Limb (tissue), 2 donors: ENCODE measurements at regions not wholly inside any gene's neighbourhood (a gene's known extent, or its start where the extent isn't known, plus 50 kb on each side); places are given as distances from the start of the nearest gene placed in this dataset.
A peak's percentile ranks its signal among the peaks of the same experiment; 100 is the strongest.

Experiments
- DNase-seq, 2 donors: peaks; one replicate each; pipeline ENCODE4 v3.0.0-alpha.2; 2016; ENCODE audit errors: extremely low spot score in 2 of 2

DNA sequence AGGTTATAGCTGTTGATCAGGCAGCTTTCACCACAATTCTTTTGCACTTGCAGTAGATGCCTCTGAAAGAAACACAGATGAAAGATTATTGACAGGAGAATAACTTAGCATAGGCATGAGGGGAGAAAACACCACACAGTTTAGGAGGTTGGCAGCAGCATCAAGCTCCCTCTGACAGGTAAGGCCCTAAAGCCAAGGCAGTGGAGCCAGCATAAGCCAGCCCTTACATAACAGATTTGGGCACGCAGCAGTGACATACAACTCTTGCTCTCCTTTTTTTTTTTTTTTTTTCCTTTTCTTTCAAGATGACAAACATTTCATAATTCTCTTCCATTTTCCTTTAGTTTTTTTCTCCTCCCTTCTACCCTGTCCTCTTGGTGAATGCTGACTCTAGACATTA is 257.6 kb upstream of the ADAMTSL1 start:
- no peak for DNase-seq

- DNase-seq = no peak
These were observed 245.9 kb upstream of the ADAMTSL1 start for GRCh38 chr9:18228101-18228500.

DNA sequence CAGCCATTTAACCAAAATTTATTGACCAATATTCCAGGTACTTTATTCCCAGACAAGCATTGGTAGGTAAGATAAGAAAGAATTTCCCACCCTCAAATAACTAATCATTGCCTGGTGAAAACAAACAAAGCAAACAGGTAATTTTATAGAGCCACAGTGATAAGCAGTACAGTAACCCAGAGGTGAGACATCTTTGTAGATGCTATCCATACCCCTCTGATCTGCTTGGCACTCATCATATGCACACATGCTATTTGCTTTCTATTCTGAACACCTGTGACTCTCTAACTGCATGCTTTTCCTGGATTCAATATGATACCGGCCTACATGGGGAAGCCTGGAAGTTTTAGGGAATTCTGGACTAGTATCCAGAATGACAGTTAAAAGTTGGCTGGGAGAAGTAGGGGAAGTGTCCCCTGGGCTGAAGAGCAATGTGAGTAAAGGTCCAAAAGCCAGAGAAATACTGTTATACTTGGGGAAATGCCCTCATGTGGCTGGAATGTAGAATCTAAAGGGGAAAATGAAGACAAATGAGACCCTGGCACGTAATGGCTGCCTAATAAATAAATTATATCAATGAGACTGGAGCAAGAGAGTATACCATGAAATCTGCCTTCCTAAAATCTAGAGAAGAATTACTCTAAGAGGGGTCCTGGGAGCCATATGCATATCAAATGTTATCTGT is 243.8 kb upstream of the ADAMTSL1 start:
- no peak for DNase-seq

- no peak for DNase-seq
These were observed 240.6 kb upstream of the ADAMTSL1 start for GRCh38 chr9:18233311-18233710.

DNA sequence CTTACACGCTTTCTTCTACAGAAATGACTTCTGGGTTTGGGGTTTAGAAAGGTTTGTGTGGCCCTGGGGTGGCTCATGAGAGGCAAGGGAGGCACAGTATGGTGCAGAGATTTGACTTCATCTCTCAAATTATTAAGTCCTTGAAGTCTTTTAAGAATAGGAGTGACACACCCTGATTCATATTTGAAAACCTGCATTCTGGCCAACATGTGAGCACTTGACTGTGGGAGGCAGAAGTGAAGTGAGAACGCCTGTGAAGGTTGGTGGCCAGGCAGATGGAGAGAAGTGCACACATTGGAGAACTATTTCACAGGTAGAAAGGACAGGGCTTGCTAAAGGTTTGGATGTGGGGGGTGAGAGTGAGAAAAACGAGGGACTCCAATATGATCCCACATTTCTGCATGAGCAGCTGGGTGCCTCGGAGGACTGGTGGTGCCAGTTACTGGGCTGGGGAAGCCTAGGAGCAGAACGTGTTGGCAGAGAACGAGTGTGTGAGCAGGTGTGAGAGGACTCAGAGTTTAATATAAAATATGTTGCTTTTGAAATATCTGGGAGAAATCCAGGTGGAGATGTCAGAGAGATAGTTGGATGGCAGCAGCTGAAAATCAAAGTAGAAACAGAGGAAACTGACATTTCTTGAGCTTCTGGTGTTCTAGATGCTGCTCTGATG is 240.0 kb upstream of the ADAMTSL1 start:
- DNase-seq = no peak

DNA sequence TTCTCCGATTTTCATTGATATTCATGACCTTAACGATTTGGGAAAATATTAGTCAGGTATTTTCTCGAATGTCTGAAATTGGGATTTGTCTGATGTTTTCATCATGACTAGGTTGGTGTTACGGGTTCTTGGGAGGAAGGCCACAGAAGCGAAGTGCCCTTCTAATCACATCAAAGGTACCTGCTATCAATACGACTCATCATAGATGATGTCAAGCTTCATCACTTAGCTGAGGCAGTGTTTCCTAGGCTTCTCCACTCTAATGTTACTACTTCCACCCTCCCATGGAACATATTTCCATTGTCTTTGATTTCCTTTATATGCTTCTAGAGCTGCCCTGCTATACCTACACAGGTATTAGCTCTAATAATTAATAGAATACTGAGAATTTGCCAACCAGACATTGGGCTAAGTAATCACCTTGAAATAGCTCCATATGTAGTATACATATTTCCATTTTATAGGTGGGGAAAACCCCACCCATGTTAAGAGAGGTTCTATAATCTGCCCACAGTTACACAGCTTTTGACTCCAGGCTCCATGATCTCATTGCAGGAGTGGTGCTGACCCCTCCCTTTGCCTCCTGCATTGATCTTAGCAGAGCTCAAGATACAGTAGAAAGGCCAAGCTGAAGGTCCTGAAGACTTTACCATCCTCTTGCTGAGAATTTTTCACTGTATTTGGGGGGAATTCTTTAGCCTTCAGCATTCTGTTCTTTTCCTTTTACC is 238.6 kb upstream of the ADAMTSL1 start:
- no peak for DNase-seq

DNA sequence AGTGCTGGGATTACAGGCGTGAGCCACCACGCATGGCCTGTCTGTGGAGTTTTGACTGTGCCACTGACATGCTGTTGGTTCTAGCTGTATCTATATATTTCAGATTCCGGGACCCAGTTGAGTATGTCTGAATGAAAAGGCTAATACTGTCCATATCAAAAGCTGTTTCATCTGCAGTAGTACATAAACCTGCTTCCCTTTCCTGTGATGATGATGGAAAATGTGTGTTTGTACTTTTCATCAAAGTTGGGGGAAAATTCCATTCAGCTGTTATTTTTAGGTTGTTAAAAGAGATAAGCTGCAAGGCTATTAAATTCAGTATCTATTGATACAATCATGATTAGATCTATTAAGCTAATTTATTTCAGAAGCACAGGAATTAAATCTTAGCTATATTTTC is 237.6 kb upstream of the ADAMTSL1 start:
- no peak for DNase-seq

DNA sequence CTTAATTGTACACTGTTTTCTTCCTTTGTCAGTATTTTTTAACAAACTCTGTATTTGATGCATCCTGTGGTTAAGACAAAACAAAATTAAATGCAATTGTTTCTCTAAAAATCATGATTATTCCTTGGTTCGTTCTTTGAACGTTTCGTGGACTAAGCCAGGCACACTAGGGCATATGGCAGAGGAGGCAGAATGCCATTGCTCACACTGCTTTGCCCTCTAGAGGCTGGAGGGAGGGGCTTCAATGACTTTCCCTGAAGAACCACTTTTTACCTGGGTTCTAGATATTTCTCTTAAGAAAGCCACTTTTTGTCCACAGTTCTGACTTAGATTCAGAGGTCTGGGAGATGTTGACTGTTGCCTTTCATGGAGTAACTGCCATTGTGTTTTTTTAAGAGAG is 236.2 kb upstream of the ADAMTSL1 start:
- no peak for DNase-seq

- DNase-seq = no peak
These were observed 235.7 kb upstream of the ADAMTSL1 start for GRCh38 chr9:18238254-18238653.

DNA sequence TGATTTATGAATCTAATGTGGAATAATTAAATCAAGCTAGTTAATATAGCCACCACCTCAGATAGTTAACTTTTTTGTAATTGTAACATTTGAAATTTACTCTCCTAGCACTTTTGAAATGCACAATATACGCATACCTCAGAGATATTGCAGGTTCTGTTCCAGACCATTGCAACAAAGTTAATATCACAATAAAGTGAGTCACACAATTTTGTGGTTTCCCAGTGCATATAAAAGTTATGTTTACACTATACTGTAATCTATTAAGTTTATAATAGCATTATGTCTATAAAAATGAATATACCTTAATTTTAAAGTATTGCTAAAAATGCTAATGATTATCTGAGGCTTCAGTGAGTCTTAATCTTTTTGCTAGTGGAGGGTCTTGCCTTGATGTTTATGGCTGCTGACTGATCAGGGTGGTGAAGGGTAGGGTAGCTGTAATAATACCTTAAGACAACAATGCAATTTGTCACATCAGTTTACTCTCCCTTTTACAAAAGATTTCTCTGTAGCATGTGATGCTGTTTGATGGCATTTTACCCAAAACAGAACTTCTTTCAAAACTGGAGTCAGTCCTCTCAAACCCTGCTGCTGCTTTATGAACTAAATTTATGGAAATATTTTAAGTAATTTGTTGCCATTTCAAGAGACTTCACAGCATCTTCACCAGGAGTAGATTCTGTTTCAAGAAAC is 235.1 kb upstream of the ADAMTSL1 start:
- DNase-seq = no peak

- DNase-seq = no peak
These were observed 233.7 kb upstream of the ADAMTSL1 start for GRCh38 chr9:18240213-18240612.

GRCh38 chr9:18245911-18246310 is 228.0 kb upstream of the ADAMTSL1 start:
- DNase-seq = peak in 1 of 2 donors; percentile 28

DNA sequence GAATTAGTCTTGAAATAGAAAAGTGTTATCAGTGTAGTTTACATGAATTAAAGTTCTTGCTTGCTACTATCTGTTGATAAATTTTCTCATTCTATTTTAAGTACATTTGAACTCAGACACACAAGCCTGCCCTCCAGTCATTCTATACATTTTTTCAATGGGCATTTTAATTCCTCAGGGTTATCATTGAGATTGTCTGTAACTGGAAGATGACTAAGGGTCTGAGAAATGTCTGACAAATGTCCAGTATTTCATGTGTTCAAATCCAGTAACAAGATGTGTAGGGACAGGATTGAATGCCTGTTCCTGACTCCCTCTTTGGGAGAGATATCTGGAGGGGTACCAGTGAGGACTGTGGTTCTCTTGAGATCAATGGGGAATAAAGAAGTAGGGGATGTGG is 223.9 kb upstream of the ADAMTSL1 start:
- no peak for DNase-seq

- no peak for DNase-seq
These were observed 220.0 kb upstream of the ADAMTSL1 start for GRCh38 chr9:18253950-18254349.

GRCh38 chr9:18255158-18255629 is 218.8 kb upstream of the ADAMTSL1 start:
- peak; percentile 89 to 91 for DNase-seq

- no peak for DNase-seq
These were observed 218.2 kb upstream of the ADAMTSL1 start for GRCh38 chr9:18255747-18256146.

- no peak for DNase-seq
These were observed 217.4 kb upstream of the ADAMTSL1 start for GRCh38 chr9:18256568-18256967.

DNA sequence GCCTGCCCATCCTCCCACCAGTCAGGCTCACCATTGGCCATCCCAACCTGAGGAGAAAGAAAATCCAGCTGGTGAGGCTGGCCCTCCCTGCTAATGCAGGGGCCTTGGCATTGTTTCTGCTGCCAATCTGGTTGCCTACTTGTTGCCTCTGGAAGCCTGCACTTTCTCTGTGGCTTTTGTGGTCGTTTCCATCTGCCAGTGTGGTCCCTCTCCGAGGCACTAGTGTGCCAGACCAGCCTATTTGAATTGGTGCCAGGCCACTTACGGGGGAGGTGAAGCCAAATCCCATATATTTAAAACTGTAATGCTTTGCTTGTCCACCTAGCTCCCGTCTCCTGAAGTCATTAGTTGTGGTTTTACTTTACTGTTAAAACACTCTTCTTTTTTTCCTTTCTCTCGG is 213.4 kb upstream of the ADAMTSL1 start:
- DNase-seq = peak; percentile 69 to 74

DNA sequence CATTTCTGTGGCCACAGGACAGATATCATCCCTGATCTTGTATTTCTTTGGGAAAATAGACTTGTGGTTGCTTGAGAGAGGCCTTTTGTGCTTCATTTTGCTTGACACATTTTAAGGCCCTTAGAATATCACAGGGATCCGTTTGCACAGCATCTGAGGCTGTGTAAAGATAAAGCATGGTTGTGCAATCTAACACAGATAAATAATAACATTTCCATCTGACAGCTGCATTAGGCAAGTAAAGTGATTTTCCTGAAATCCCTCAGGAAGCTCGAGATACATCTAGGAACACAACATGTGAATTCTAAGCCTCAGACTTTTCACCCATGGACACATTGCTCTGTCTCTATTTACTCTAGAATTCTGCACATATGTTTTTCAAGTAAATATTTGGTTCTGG is 212.8 kb upstream of the ADAMTSL1 start:
- no peak for DNase-seq

GRCh38 chr9:18263377-18263776 is 210.6 kb upstream of the ADAMTSL1 start:
- DNase-seq = no peak

GRCh38 chr9:18268381-18268780 is 205.6 kb upstream of the ADAMTSL1 start:
- DNase-seq = peak in 1 of 2 donors; percentile 43

GRCh38 chr9:18269561-18269960 is 204.4 kb upstream of the ADAMTSL1 start:
- DNase-seq = no peak
